A673 (cell line): ENCODE measurements at regions not wholly inside any gene's neighbourhood (a gene's known extent, or its start where the extent isn't known, plus 50 kb on each side); places are given as distances from the start of the nearest gene placed in this dataset.

ENCODE experiments used
- CTCF ChIP-seq: fragments of 300-800, 200-600 bp; sonication (generic); conservative IDR thresholded peaks from 2 replicates; pipeline ENCODE4 v1.5.1; 2017; ENCODE audit warnings: low read depth, mild to moderate bottlenecking, antibody characterized with exemption, low read length, moderate library complexity, mixed read lengths
- EZH2 ChIP-seq: fragments of 200-600 bp; sonication (generic); IDR thresholded peaks from 2 replicates; pipeline ENCODE4 v1.6.1; 2017; ENCODE audit warnings: borderline replicate concordance, low read depth, mild to moderate bottlenecking, mixed read lengths, antibody characterized with exemption, low read length; ENCODE audit not compliant: poor library complexity, severe bottlenecking

GRCh38 chr5:160905285-160905684, 53.3 kb upstream of the ATP10B start:
- TF ChIP-seq CTCF (no peak), EZH2 (no peak)
